C4-2B (cell line): ENCODE measurements at regions not wholly inside any gene's neighbourhood (a gene's known extent, or its start where the extent isn't known, plus 50 kb on each side); places are given as distances from the start of the nearest gene placed in this dataset.

Source experiments
- H3K27ac ChIP-seq: fragments of 450-650 bp; 2 replicates; pipeline ENCODE4 v1.5.1; 2017
- ZFX ChIP-seq: fragments of 450-650 bp; IDR thresholded peaks from 2 replicates; pipeline ENCODE4 v1.6.1; 2017
- TF ChIP-seq, protein P1 (sequence below): fragments of 450-650 bp; conservative IDR thresholded peaks from 2 replicates; pipeline ENCODE4 v1.5.1; 2017; ENCODE audit warnings: mild to moderate bottlenecking

DNA sequence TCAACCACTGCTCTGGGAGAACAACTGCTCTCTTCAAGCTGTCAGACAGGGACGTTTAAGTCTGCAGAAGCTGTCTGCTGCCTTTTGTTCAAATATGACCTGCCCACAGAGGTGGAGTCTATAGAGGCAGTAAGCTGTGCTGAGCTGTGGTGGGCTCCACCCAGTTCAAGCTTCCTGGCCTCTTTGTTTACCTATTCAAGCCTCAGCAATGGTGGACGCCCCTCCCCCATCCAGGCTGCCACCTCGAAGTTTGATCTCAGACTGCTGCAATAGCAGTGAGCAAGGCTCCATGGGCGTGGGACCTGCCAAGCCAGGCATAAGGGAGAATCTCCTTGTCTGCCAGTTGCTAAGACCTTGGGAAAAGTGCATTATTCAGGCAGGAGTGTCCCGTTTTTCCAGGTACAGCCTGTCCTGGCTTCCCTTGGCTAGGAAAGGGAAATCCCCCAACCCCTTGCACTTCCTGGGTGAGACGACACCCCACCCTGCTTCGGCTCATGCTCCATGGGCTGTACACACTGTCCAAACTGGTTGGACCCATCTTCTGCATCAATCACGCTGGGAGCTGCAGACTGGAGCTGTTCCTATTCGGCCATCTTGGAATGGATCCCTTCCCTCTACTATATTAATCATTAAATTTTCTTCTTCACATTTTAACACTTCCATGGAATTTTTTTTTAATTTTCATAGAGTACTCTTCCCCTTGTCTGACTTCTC is 167.0 kb upstream of the UBE2E2 start:
- H3K27ac ChIP-seq, result no peak overlapping the region
- TF ChIP-seq, protein P1, sequence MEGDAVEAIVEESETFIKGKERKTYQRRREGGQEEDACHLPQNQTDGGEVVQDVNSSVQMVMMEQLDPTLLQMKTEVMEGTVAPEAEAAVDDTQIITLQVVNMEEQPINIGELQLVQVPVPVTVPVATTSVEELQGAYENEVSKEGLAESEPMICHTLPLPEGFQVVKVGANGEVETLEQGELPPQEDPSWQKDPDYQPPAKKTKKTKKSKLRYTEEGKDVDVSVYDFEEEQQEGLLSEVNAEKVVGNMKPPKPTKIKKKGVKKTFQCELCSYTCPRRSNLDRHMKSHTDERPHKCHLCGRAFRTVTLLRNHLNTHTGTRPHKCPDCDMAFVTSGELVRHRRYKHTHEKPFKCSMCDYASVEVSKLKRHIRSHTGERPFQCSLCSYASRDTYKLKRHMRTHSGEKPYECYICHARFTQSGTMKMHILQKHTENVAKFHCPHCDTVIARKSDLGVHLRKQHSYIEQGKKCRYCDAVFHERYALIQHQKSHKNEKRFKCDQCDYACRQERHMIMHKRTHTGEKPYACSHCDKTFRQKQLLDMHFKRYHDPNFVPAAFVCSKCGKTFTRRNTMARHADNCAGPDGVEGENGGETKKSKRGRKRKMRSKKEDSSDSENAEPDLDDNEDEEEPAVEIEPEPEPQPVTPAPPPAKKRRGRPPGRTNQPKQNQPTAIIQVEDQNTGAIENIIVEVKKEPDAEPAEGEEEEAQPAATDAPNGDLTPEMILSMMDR, result no peak
- TF ChIP-seq ZFX, result no peak

DNA sequence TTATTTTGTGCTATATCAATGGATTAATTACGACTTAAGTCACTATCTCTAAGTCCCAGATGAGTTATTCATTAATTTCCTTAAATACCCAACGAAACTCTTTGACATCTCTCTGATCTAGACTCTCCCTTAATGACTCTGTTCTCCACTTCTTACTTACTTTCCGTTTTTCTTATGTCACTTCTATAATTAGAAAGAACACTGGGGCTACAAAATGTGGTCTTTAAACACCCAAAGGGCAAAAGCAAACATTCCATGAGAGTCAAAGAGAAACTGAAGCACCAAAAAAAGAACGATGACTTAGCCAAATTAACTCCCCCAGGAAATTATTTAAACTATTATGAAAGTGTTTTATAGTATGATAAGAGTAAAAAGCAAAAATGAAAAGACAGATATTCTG is 166.4 kb upstream of the UBE2E2 start:
- H3K27ac ChIP-seq, result no peak overlapping the region
- TF ChIP-seq ZFX, result no peak
- TF ChIP-seq, protein P1, result no peak

DNA sequence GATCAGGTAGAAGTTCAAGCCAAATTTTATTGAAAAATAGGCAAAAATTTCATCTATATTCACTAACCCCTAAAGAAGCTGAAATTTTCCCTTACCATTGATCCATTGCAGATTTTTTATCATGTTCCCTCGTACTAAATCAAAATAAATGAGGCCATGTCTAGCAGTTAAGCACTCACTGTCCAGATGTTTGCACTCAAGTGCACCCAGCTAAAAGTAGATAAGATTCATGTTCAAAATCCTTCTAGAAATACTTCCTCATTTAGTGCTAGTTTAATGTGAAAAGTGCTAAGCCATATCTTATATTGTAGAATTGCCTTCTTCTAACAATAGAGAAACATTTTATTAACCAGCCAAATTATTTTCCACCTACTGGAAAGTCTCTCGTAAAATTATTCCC is 164.7 kb upstream of the UBE2E2 start:
- TF ChIP-seq ZFX, result no peak
- TF ChIP-seq, protein P1, result no peak
- no peak overlapping the region for H3K27ac ChIP-seq

DNA sequence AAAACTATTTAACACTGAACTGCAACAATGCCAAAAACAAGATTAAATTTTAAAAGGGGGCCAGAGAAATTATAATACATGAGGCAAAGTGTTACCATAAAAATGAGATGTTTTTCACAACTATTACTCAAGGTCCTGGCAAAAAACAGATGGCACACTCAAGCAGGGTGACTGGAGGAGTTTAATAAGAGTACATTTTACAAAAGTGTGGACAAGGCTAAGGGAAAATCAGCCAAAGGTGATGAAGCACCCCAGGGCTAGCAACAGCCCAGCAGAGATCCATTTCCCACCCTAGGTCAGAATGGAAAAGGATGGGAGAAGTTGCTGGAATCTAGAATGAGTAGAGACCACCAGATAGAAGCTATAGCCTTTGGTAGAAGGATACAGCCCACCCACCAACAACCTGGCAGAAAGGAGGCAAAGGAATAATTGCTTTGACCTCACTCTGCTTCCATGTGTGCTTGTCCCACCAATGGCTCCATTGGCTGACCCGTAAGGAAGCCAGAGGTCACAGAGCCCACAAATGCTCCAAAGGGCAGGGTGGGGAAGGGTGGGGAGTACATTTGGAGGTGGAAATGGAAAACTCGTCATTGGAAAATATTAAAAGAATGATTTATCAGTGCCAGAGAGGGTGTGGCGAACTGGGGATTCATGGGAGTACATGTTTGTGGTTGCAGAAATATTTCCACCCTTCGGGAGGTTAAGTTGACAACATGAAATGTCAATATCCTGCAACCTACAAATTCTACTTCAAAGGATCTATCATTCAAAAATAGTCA is 161.0 kb upstream of the UBE2E2 start:
- TF ChIP-seq, protein P1, result no peak
- no peak overlapping the region for H3K27ac ChIP-seq

- H3K27ac ChIP-seq, result no peak overlapping the region
- TF ChIP-seq, protein P1, result no peak
- no peak for TF ChIP-seq ZFX
Measured at GRCh38 chr3:23044463-23044862, 158.7 kb upstream of the UBE2E2 start.

- H3K27ac ChIP-seq, result no peak overlapping the region
- TF ChIP-seq, protein P1, result no peak
- no peak for TF ChIP-seq ZFX
Measured at GRCh38 chr3:23046536-23046935, 156.6 kb upstream of the UBE2E2 start.
